Smooth muscle cell (in vitro differentiated cells): ENCODE measurements at regions not wholly inside any gene's neighbourhood (a gene's known extent, or its start where the extent isn't known, plus 50 kb on each side); places are given as distances from the start of the nearest gene placed in this dataset.

Source experiments
- DNase-seq: peaks from one replicate; lab custom pipeline; 2025; ENCODE audit not compliant: unreplicated experiment; lab: John Stamatoyannopoulos, UW
- H2AFZ ChIP-seq: fragments of 200-600 bp; sonication (generic); 2 replicates; pipeline ENCODE4 v1.6.0; 2016; ENCODE audit warnings: antibody characterized with exemption, low read depth, mild to moderate bottlenecking
- H3F3A ChIP-seq: fragments of 200-600 bp; sonication (generic); 2 replicates; pipeline ENCODE4 v1.6.0; 2017; ENCODE audit warnings: antibody characterized with exemption, low read depth
- H3K27ac ChIP-seq: fragments of 200-600 bp; sonication (generic); 2 replicates; pipeline ENCODE4 v1.5.1; 2016; ENCODE audit warnings: low read depth, mild to moderate bottlenecking
- H3K27me3 ChIP-seq: fragments of 200-600 bp; sonication (generic); 2 replicates; pipeline ENCODE4 v1.6.1; 2016; ENCODE audit warnings: low read depth, mild to moderate bottlenecking
- H3K36me3 ChIP-seq: fragments of 200-600 bp; sonication (generic); 2 replicates; pipeline ENCODE4 v1.5.1; 2016; ENCODE audit warnings: low read depth
- H3K4me1 ChIP-seq: fragments of 200-600 bp; sonication (generic); 2 replicates; pipeline ENCODE4 v1.5.1; 2016; ENCODE audit warnings: low read depth
- H3K4me2 ChIP-seq: fragments of 200-600 bp; sonication (generic); 2 replicates; pipeline ENCODE4 v1.6.0; 2016; ENCODE audit warnings: mild to moderate bottlenecking
- H3K4me3 ChIP-seq: fragments of 200-600 bp; sonication (generic); 2 replicates; pipeline ENCODE4 v1.5.1; 2016; ENCODE audit warnings: mild to moderate bottlenecking
- H3K79me2 ChIP-seq: fragments of 200-600 bp; sonication (generic); 2 replicates; pipeline ENCODE4 v1.6.0; 2016; ENCODE audit warnings: low read depth, mild to moderate bottlenecking
- H3K9ac ChIP-seq: fragments of 200-600 bp; sonication (generic); 2 replicates; pipeline ENCODE4 v1.6.0; 2016; ENCODE audit warnings: low read depth
- H3K9me3 ChIP-seq: fragments of 200-600 bp; sonication (generic); replicated peaks from 2 replicates; pipeline ENCODE4 v1.5.1; 2016; ENCODE audit warnings: low read depth
- H4K20me1 ChIP-seq: fragments of 200-600 bp; sonication (generic); 2 replicates; pipeline ENCODE4 v1.6.0; 2016; ENCODE audit warnings: low read depth
- WGBS: methylation state at CpG from one replicate; pipeline ENCODE4 v1.1.7; 2016; ENCODE audit warnings: low lambda C conversion rate; 5-methylcytosine and 5-hydroxymethylcytosine counted together
- TF ChIP-seq, protein P1 (sequence below): fragments of 200-600 bp; sonication (generic); IDR thresholded peaks from 2 replicates; pipeline ENCODE4 v1.5.1; 2017; ENCODE audit warnings: borderline replicate concordance, mild to moderate bottlenecking, antibody characterized with exemption; ENCODE audit not compliant: insufficient read depth, poor library complexity, severe bottlenecking

DNA sequence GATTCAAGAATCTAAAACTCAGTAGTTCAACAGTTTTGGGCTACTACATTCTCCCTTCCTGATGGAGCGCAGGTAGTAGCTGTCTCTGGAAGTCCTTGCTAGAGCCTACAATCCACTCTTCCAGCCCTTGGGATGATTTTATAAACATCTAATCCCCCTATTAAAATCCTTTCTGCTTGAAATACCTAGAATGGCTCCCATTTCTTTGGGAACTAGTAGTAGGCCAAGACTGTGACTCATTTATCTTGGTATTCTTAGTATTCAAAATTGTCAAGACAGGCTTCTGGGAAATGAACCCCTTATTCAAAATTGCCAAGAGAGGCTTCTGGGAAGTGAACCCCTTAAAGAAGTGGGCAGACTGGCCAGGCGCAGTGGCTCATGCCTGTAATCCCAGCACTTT is 142.5 kb upstream of the FGGY start:
- Histone ChIP-seq H3K27ac (peak overlapping the region; percentile 60), H3K27me3 (no peaks in the 10 kb centered on the region), H3K9ac (no peak overlapping the region), H2AFZ (no peak overlapping the region), H4K20me1 (no peaks in the 10 kb centered on the region), H3K9me3 (no peaks in the 10 kb centered on the region), H3F3A (peaks cover 44% of the 10 kb centered on the region), H3K36me3 (no peaks in the 10 kb centered on the region), H3K4me3 (no peak overlapping the region), H3K79me2 (no peaks in the 10 kb centered on the region), H3K4me1 (peaks cover 22% of the 10 kb centered on the region), H3K4me2 (peak overlapping the region; percentile 14)
- TF ChIP-seq, protein P1, sequence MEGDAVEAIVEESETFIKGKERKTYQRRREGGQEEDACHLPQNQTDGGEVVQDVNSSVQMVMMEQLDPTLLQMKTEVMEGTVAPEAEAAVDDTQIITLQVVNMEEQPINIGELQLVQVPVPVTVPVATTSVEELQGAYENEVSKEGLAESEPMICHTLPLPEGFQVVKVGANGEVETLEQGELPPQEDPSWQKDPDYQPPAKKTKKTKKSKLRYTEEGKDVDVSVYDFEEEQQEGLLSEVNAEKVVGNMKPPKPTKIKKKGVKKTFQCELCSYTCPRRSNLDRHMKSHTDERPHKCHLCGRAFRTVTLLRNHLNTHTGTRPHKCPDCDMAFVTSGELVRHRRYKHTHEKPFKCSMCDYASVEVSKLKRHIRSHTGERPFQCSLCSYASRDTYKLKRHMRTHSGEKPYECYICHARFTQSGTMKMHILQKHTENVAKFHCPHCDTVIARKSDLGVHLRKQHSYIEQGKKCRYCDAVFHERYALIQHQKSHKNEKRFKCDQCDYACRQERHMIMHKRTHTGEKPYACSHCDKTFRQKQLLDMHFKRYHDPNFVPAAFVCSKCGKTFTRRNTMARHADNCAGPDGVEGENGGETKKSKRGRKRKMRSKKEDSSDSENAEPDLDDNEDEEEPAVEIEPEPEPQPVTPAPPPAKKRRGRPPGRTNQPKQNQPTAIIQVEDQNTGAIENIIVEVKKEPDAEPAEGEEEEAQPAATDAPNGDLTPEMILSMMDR = no peak
- DNase-seq = no peak
- 82% methylated on average over 2 of the region's 2 CpGs for WGBS

DNA sequence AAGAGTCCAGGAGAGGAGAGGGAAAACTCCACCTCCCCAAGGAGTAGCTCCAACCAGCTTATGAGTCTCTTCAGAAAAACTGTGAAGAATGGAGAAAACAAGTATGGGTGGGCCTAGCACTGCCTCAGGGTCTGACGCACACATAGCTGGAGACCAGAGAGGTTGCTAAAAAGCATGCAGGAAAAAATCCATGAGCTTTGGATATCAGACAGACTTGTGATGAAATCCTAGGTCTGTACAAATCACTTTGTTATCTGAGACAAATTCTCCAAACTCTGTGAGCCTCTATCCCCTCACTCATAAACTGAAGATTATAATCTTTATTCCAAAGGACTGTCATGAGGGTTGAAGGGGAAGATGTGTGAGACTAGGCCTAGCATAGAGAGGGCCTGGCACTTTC is 141.5 kb upstream of the FGGY start:
- TF ChIP-seq, protein P1 = no peak
- peaks cover 20% of the 10 kb centered on the region for H3K4me1 ChIP-seq
- no peaks in the 10 kb centered on the region for H3K27me3 ChIP-seq
- WGBS = 27% methylated on average over 1 of the region's 1 CpG
- H4K20me1 ChIP-seq = no peaks in the 10 kb centered on the region
- peak overlapping the region; percentile 60 for H3K27ac ChIP-seq
- no peak overlapping the region for H3K9ac ChIP-seq
- no peak overlapping the region for H3K4me3 ChIP-seq
- H2AFZ ChIP-seq = no peak overlapping the region
- no peaks in the 10 kb centered on the region for H3K79me2 ChIP-seq
- H3K4me2 ChIP-seq = no peak overlapping the region
- DNase-seq = no peak
- peaks cover 34% of the 10 kb centered on the region for H3F3A ChIP-seq
- no peaks in the 10 kb centered on the region for H3K9me3 ChIP-seq
- H3K36me3 ChIP-seq = no peaks in the 10 kb centered on the region

DNA sequence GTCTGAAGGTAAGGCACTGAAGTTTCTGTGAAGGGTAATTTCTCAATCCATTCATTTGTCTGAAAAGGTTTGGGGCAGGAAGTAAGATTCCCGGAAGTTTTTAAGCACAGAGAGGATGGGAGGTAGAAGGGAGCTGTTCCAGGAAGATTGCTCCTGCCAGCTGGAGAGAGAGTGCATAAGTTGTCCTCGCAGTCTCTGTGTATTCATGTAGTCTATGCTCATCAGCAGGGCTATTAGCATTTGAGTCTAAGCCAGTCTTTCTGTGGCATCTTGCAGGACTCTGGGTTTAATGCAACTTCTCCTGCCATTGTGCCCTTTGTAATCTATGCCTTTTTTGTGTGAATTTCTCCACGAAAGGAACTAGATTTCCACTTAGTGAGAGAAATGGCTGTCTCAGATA is 140.8 kb upstream of the FGGY start:
- Histone ChIP-seq H3K4me3 (no peak overlapping the region), H3K79me2 (no peaks in the 10 kb centered on the region), H3F3A (peaks cover 29% of the 10 kb centered on the region), H3K4me1 (peaks cover 15% of the 10 kb centered on the region), H3K4me2 (no peak overlapping the region), H3K27ac (peak overlapping the region; percentile 60), H4K20me1 (no peaks in the 10 kb centered on the region), H3K9me3 (no peaks in the 10 kb centered on the region), H3K27me3 (no peaks in the 10 kb centered on the region), H2AFZ (peak overlapping the region; percentile 38), H3K9ac (no peak overlapping the region), H3K36me3 (no peaks in the 10 kb centered on the region)
- no peak for DNase-seq
- TF ChIP-seq, protein P1 = no peak
- 36% methylated on average over 3 of the region's 3 CpGs for WGBS

DNA sequence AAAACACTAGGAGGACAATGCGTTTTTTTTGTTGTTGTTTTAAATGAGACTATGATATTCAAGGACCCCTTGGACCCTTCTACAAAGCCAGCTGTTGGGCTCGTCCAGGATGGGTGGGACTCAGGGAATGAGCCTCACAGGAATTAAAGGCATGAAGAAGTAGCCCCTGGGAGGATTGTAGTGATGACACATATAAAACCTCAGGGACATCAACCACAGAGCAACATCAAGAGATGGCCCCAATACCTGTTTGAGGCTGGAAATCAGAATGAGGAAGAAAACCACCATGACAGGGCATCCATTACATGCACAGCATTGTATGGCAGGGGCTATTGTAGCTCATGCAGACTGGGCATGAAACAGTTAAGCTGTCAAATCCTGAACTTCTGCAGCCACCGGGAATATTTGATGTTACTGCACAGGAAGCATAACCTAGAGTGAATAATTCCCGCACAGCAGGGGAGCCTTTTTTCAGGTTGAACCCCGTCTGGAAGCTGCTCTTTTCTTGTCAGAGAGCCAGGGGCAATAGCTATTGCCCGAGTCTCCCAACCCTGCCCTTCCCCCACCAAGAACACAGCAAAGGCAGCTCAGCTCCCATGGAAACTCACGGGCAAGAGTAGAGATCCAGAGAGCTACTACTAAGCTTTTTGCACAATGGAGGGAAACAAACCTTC is 140.2 kb upstream of the FGGY start:
- WGBS = 13% methylated on average over 7 of the region's 7 CpGs
- peak overlapping the region; percentile 45 for H3K4me2 ChIP-seq

More for the DNA sequence above, 140.2 kb upstream of the FGGY start:
- Histone ChIP-seq H3F3A (peaks cover 25% of the 10 kb centered on the region), H3K79me2 (no peaks in the 10 kb centered on the region), H3K36me3 (no peaks in the 10 kb centered on the region), H3K9ac (no peak overlapping the region), H3K27me3 (no peaks in the 10 kb centered on the region), H3K9me3 (no peaks in the 10 kb centered on the region), H3K27ac (no peak overlapping the region), H4K20me1 (no peaks in the 10 kb centered on the region), H3K4me3 (no peak overlapping the region), H3K4me1 (peaks cover 15% of the 10 kb centered on the region), H2AFZ (peak overlapping the region; percentile 28)
- TF ChIP-seq, protein P1 = no peak
- DNase-seq = no peak
